ENCODE measurements at regions not wholly inside any gene's neighbourhood (a gene's known extent, or its start where the extent isn't known, plus 50 kb on each side); places are given as distances from the start of the nearest gene placed in this dataset.
"Not testable (repeated sequence)": the region's sequence is repeated elsewhere in the genome, so short reads cannot be mapped to it uniquely, and the experiment has no call there.

DNA sequence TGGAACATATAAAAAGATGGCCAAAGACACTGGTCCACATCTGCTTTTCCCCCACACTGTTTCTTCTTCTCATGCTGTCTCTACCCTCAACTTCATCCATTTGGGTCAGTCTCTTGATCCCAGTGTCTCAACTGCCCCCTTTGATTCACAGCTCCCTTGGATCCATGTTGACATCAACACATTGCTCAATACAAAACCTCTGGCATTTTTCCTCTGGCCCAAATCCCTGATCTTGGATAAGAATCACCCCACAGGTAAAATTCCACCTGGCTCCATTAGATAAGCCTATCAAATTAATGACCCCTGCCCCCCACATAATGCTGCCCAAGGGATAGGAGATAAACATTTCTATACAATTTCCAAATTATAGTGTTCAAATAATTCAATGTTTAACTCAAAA, 229.8 kb downstream of the TLE1 start:
- no peak for DNase-seq (ENCODE audit: extremely low read depth in 1 of 11, low read depth in 9 of 11, low spot score in 4 of 11)

DNA sequence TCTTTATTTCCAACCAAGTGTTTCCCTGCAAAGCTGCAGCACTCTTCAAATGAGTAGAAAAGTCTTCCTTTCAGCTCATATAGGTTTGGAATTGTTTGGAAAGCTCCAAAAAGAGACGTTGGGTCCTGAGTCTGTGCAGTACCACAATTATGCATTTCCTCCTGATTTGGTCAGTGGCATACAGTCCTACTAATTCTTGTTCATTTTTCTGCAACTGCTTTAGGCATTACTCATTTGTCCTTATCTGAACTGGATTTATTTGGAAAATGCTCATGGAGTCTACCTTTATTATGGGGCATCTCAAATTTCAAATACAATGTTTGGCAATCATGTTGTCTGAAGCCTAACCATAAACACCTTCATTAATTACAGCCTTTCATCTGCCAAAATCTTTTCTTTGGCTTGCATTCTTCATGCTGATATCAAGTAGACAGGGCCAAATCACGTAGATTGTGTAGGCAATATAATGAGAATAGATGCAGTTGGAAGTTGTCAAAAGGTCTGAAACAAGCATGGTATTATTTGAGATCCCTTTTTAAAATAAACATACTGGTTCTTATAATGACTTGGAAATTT, 232.8 kb downstream of the TLE1 start:
- DNase-seq (ENCODE audit: extremely low read depth in 1 of 11, low read depth in 9 of 11, low spot score in 4 of 11): no peak

GRCh38 chr9:81455462-81456219, 233.7 kb downstream of the TLE1 start:
- DNase-seq (ENCODE audit: extremely low read depth in 1 of 11, low read depth in 9 of 11, low spot score in 4 of 11): no peak

- no peak for DNase-seq (ENCODE audit: extremely low read depth in 1 of 11, low read depth in 9 of 11, low spot score in 4 of 11)
Observed at GRCh38 chr9:81445331-81445921, 243.9 kb downstream of the TLE1 start.

GRCh38 chr9:81431641-81432040, 257.7 kb downstream of the TLE1 start:
- no peak for DNase-seq (ENCODE audit: extremely low read depth in 1 of 11, low read depth in 9 of 11, low spot score in 4 of 11)

DNA sequence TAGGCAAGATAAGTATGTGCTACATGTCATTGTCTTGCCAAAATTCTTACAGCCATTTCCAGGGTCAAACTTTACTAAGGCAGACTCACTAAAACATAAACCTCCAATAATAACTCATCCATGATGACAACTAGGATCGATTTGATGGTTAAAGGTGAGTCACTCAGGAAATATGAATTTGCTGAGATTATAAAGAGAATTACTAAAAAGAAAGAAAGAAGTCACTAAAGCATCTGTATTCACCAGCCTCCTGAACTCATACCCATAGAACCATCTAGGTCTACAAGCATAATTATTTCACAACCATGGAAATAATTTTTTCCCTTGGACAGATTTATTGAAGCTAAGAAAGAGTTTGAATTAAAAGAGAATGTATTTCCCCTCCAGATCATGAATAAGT, 258.6 kb downstream of the TLE1 start:
- no peak for DNase-seq (ENCODE audit: extremely low read depth in 1 of 11, low read depth in 9 of 11, low spot score in 4 of 11)

DNA sequence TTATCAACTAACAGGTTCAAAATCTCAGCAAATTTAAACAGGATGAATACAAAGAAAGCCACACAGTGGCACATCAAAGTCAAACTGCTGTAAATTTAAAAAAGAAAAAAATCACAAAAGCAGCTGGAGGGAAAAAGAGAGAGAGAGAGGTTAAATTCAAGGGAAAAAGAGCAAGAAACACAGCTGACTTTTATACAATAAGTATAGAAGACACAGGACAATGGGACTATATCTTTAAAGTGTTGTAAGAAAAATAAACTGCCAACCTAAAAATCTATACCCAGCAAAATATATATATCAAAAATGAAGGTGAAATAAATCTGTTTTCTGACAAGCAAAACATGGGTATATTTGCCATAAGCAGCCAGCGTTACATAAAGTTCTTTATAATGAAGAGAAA, 261.5 kb downstream of the TLE1 start:
- DNase-seq (ENCODE audit: extremely low read depth in 1 of 11, low read depth in 9 of 11, low spot score in 4 of 11): no peak

DNA sequence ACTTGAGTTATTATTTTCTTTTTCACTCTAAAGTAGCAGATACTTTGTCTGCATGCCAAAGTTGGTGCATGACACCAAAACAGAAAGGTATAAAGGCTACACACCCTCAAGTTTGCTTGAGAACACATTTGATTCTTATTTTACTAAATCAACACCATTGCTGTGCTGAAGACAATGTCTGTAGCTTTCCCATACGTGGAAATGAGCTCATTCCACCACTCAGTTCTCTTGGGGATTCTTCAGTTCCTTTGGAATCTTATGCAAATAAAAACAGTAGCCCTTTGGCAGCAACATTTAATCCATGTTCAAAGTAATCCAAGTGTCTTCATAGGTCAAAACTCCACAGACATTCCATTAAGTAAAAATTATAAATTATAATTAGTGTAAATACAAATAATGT, 264.9 kb downstream of the TLE1 start:
- DNase-seq (ENCODE audit: extremely low read depth in 1 of 11, low read depth in 9 of 11, low spot score in 4 of 11): no peak

DNA sequence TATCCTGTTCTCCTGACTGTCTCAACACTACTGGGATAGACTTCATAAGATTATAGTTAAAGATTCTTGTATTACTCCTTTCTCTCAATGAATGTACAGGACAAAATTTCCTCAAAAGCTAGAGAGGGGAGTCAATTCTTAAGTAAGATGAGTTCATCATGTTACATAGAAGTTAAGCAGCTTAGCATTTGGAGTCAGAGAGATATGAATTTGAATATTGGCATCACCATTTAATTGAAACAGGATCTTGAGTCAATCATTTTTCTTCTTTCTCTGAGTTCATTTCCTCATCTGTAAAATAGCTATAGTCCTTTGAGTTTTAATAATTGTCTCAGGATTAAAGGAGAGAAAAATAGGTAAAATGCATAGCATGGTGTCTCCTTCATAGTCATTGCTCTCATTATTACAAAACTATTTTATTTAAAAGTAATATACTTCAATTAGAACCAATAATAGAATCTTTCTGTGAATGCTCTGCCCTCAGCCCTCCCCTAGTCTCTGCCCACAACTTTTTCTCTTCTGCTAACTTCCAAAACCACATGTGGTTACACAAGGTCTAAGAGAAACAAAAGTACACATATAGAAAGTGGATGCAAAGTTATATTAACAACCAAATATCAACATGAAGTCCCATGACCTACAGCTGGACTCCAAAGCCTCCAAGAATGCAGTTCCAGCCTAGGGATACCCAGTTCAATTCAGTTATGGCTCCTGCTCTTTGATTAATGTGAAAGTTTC, 265.6 kb downstream of the TLE1 start:
- DNase-seq (ENCODE audit: extremely low read depth in 1 of 11, low read depth in 9 of 11, low spot score in 4 of 11): no peak

DNA sequence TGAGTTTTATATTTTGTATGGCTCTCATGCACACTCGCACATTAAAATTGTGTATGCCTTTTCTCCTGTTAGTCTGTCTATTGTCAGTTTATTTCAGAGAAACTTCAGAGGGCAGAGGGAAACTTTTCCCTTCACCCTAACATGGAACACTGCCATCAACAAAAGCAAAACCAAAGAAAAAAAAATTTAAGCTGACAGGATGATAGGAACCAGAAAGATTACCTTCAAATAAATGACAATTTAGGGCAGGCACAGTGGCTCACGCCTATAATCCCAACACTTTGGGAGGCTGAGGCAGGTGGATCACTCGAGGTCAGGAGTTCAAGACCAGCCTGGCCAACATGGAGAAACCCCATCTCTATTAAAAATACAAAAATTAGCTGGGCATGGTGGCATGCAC, 268.3 kb downstream of the TLE1 start:
- not testable (repeated sequence) for DNase-seq (ENCODE audit: extremely low read depth in 1 of 11, low read depth in 9 of 11, low spot score in 4 of 11)

- DNase-seq (ENCODE audit: extremely low read depth in 1 of 11, low read depth in 9 of 11, low spot score in 4 of 11): no peak
Observed at GRCh38 chr9:81420024-81420423, 269.3 kb downstream of the TLE1 start.

- no peak for DNase-seq (ENCODE audit: extremely low read depth in 1 of 11, low read depth in 9 of 11, low spot score in 4 of 11)
Observed at GRCh38 chr9:81417941-81418340, 271.4 kb downstream of the TLE1 start.

- no peak for DNase-seq (ENCODE audit: extremely low read depth in 1 of 11, low read depth in 9 of 11, low spot score in 4 of 11)
Observed at GRCh38 chr9:81417299-81417675, 272.1 kb downstream of the TLE1 start.

DNA sequence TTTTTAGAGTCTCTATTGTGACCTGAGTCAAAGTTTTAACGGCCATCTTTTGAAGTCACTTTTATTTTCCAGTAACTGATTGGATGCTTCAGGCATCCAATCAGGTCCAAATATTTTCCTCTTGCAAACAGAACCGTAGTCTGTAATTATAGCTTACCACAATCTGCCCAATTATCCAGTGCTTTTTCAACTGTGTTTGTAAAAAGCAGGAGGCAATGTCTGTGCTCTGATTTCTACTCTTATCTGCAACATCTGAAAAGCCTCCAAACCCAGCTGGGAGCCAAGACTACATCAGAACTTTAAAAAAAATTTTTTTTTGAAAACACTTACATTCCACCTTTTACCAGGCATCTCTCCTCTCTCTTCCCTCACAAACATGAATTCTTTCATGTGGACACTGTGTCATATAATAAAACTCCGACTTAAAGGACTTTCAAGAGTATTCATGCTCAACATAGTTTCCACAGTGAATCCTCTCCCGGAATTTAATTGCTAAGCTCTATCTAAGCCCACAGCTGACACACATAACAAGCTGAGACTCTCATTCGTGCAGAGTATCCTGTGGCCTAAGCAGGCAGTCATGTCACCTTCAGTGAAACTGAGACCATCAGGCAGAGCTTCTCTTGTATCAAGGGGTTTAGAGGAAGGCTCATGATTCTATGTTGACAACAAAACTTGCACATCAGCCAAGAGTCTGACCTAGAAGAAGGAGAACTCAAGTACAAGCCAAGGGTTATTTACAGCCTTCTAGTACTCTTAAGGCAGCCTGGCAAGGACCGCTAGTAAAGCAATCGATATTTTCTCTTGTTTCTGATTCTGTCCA, 272.7 kb downstream of the TLE1 start:
- DNase-seq (ENCODE audit: extremely low read depth in 1 of 11, low read depth in 9 of 11, low spot score in 4 of 11): no peak

GRCh38 chr9:81414836-81415235, 274.5 kb downstream of the TLE1 start:
- no peak for DNase-seq (ENCODE audit: extremely low read depth in 1 of 11, low read depth in 9 of 11, low spot score in 4 of 11)

DNA sequence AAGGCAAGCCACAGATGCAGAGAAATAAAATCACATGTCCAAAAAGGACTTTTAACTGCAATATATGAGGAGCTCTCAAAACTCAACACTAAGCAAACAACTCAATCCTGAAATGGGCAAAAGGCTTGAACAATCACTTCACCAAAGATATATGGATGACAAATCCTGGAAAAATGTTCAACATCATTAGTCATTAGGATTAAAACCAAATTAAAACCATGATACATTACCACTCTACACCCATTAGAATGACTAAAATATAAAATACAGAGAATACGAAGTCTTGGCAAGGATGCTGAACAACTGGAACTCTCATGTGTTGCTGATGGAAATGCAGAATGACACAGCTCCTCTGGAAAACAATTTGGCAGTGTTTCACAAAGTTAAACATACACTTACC, 277.4 kb downstream of the TLE1 start:
- DNase-seq (ENCODE audit: extremely low read depth in 1 of 11, low read depth in 9 of 11, low spot score in 4 of 11): no peak

DNA sequence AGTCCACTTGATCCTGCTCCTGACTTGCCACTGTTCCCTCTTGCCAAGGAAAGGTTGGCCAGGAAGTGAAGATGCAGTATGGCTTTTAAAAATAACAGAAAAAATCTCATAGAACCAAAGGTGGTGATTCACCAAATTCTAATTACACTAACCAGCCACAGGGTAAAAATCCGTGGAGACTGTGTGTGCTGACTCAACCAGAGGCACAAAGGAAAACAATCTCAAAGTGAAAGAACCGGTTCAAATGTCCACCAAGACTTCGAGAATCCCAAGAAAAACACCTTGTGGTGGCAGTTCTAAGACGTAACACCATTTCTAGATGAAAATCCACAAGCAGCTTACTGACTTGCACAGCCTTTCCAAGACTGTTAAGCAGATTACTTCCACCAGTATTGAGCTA, 279.1 kb downstream of the TLE1 start:
- no peak for DNase-seq (ENCODE audit: extremely low read depth in 1 of 11, low read depth in 9 of 11, low spot score in 4 of 11)

GRCh38 chr9:81408951-81409350, 280.4 kb downstream of the TLE1 start:
- no peak for DNase-seq (ENCODE audit: extremely low read depth in 1 of 11, low read depth in 9 of 11, low spot score in 4 of 11)

DNA sequence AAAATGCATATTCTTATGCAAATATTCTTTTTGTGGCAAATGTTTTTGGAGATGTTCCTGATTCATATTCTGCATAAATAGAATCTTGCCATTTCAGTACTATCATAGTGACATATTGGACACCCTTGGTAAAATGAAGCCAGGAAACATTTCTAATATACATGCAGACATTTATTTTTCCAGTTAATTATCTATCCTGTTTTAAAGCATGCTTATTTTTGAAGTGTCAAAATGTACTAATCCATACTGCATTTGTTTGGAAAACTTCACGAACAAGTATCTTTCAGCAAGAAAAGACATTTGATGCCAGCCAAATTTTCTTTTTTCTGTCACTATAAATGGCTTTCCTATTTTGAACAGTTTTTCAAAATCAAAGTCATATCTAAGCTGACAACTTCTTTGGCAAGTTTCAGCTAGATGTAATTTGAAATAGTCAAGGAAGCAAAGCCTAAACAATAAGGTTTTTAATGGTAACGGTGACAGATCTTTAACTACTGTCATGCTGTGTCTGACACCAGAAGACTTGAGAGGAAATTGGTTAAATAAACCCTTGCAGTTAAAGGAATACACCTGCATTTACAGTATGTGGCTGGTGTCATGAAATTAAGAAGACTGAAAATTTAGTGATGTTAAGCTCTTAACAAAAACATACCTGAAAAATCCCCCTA, 284.3 kb downstream of the TLE1 start:
- DNase-seq (ENCODE audit: extremely low read depth in 1 of 11, low read depth in 9 of 11, low spot score in 4 of 11): no peak

Measured in renal cortex interstitium (tissue), 11 donors.